GM12891 (cell line): ENCODE measurements at regions not wholly inside any gene's neighbourhood (a gene's known extent, or its start where the extent isn't known, plus 50 kb on each side); places are given as distances from the start of the nearest gene placed in this dataset.

Source experiments
- PAX5 ChIP-seq: IDR thresholded peaks from 2 replicates; pipeline ENCODE4 v1.6.1; 2011; ENCODE audit warnings: low read length, moderate library complexity, mild to moderate bottlenecking; ENCODE audit not compliant: insufficient read depth, severe bottlenecking
- POLR2A ChIP-seq: IDR thresholded peaks from 2 replicates; pipeline ENCODE4 v1.6.1; 2011; ENCODE audit warnings: low read depth, low read length, control low read depth
- POLR2AphosphoS5 ChIP-seq: IDR thresholded peaks from 2 replicates; pipeline ENCODE4 v1.6.1; 2011; ENCODE audit warnings: low read depth, low read length, control low read depth
- TAF1 ChIP-seq: IDR thresholded peaks from 2 replicates; pipeline ENCODE4 v1.6.1; 2011; ENCODE audit warnings: low read depth, low read length, control low read depth

DNA sequence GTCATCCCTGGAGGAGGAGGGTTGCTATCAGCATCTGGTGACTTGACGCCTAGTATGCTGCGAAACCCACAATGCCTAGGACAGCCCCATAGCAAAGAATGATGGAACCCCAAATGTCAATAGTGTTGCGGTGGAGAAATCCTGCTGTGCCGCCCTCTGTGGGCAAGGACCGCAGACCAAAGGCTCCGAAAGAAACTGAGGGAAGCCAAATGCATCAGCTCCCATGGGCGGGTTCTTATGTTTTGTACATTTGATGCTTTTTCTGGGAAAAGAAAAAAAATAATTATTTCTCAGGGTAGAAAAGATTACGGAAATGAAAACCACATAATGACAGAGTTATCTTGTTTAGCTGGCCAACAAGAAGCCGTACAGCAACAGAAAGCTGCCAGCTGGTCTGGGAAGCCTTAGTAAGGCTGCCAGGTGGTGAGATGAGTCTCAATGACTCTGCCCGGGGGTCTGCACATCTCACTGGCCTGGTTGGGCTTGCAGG lies 95.0 kb upstream of the TBL1X start:
- TF ChIP-seq POLR2A, result no peak
- TF ChIP-seq TAF1, result no peak
- TF ChIP-seq POLR2AphosphoS5, result no peak
- TF ChIP-seq PAX5, result no peak
